ENCODE measurements at regions not wholly inside any gene's neighbourhood (a gene's known extent, or its start where the extent isn't known, plus 50 kb on each side); places are given as distances from the start of the nearest gene placed in this dataset.
"Not testable (repeated sequence)": the region's sequence is repeated elsewhere in the genome, so short reads cannot be mapped to it uniquely, and the experiment has no call there.

DNA sequence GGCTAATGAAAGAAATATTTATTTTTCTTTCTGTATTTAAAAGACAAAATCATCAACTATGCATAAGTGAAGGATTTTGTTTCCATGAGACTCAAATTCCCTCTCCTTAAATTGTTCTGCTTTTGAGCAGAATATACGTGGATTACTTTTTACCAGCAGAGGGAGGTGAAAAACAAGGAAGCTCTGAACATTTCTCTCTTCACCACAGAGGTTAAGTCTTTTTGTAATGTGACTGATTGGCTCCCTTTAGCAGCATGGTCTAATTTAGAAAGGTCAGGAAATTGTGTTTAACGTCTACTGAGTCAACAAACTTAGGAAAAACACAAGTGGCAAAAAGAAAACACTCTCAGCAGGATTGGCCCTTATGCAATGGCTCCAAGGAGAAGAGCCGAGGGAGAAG is 55.1 kb upstream of the F9 start:
- H3K27me3 ChIP-seq (ENCODE audit: control insufficient read depth, insufficient read depth, low read length) = no peaks in the 10 kb centered on the region
- FAIRE-seq = no peak
- TF ChIP-seq CTCF (IDR thresholded peaks at IDR 0.05; ENCODE audit: insufficient read depth, low read length, severe bottlenecking) = no peak

DNA sequence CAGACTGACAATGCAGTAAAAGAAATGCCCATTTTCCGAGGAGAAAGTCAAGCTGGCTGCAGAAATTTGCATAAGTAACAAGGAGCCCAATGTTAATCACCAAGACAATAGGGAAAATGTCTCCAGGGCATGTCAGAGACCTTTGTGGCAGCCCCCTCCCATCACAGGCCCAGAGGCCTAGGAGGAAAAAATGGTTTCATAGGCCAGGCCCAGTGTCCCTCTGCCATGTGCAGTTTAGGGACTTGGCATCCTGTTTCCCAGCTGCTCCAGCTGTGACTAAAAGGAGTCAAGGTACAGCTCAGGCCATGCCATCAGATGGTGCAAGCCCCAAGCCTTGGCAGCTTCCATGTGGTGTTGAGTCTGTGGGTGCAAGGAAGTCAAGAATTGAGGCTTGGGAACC is 68.6 kb upstream of the F9 start:
- FAIRE-seq; H3K4me3 ChIP-seq (ENCODE audit: low read depth, low read length); H3K36me3 ChIP-seq (ENCODE audit: control insufficient read depth, insufficient read depth, low read length); DNase-seq (ENCODE audit: low read depth); H3K27me3 ChIP-seq (ENCODE audit: control insufficient read depth, insufficient read depth, low read length): not testable (repeated sequence)

More for the DNA sequence above, 55.1 kb upstream of the F9 start:
- Histone ChIP-seq H3K4me3 (ENCODE audit: low read depth, low read length) (no peak overlapping the region), H3K36me3 (ENCODE audit: control insufficient read depth, insufficient read depth, low read length) (no peaks in the 10 kb centered on the region)
- DNase-seq (ENCODE audit: low read depth) = no peak

- TF ChIP-seq CTCF (IDR thresholded peaks at IDR 0.05; ENCODE audit: insufficient read depth, low read length, severe bottlenecking) = no peak
- no peak for FAIRE-seq
- DNase-seq (ENCODE audit: low read depth) = no peak
- Histone ChIP-seq H3K36me3 (ENCODE audit: control insufficient read depth, insufficient read depth, low read length) (no peaks in the 10 kb centered on the region), H3K27me3 (ENCODE audit: control insufficient read depth, insufficient read depth, low read length) (no peaks in the 10 kb centered on the region), H3K4me3 (ENCODE audit: low read depth, low read length) (no peak overlapping the region)
These were observed 75.8 kb upstream of the F9 start for GRCh38 chrX:139454743-139455142.

DNA sequence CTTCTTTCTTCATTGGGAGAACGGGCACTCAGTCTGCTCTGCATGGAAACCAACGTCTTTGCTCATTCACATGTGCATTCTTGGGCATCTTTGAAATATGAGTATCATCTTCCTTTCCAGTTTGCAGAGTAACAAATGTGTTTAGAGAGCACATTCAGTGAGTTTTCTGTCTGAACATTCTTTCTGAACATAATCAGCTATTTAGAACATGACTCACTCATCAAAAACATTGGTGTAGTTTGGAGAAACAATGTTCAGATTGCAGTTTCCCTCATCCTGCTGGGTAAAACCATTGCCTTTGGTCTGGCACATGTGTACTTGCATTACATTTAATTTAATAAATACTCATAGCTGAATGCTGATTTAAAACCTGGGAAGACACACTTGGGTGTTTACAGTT is 81.5 kb upstream of the F9 start:
- Histone ChIP-seq H3K4me3 (ENCODE audit: low read depth, low read length) (no peak overlapping the region), H3K27me3 (ENCODE audit: control insufficient read depth, insufficient read depth, low read length) (no peaks in the 10 kb centered on the region), H3K36me3 (ENCODE audit: control insufficient read depth, insufficient read depth, low read length) (no peaks in the 10 kb centered on the region)
- no peak for FAIRE-seq
- DNase-seq (ENCODE audit: low read depth) = no peak
- TF ChIP-seq CTCF (IDR thresholded peaks at IDR 0.05; ENCODE audit: insufficient read depth, low read length, severe bottlenecking) = no peak

DNA sequence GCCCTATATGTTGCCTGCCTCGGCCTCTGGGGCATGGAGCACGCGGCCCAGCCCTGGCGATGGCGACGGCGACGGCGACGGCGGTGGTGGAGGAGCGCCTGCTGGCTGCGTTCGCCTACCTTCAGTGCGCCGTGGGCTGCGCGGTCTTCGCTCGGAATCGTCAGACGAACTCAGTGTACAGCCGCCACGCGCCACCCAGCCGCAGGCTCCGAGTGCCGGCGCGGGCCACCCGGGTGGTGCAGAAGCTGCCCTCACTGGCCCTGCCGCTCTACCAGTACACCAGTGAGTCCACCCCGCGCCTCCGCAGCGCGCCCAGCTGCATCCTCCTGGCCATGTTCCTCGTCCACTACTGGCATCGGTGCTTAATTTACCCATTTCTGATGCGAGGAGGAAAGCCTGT is 83.7 kb upstream of the F9 start:
- FAIRE-seq = no peak

GRCh38 chrX:139429913-139430312 is 100.6 kb upstream of the F9 start:
- peak; percentile 29 for TF ChIP-seq CTCF (IDR thresholded peaks at IDR 0.05; ENCODE audit: insufficient read depth, low read length, severe bottlenecking)
- peak; percentile 3 for DNase-seq (ENCODE audit: low read depth)
- Histone ChIP-seq H3K36me3 (ENCODE audit: control insufficient read depth, insufficient read depth, low read length) (no peaks in the 10 kb centered on the region), H3K27me3 (ENCODE audit: control insufficient read depth, insufficient read depth, low read length) (no peaks in the 10 kb centered on the region), H3K4me3 (ENCODE audit: low read depth, low read length) (no peak overlapping the region)
- FAIRE-seq = no peak

More for the DNA sequence above, 83.7 kb upstream of the F9 start:
- no peaks in the 10 kb centered on the region for H3K36me3 ChIP-seq (ENCODE audit: control insufficient read depth, insufficient read depth, low read length)
- no peaks in the 10 kb centered on the region for H3K27me3 ChIP-seq (ENCODE audit: control insufficient read depth, insufficient read depth, low read length)
- TF ChIP-seq CTCF (IDR thresholded peaks at IDR 0.05; ENCODE audit: insufficient read depth, low read length, severe bottlenecking) = no peak
- H3K4me3 ChIP-seq (ENCODE audit: low read depth, low read length) = no peak overlapping the region
- no peak for DNase-seq (ENCODE audit: low read depth)

Data from bronchial epithelial cell (primary cell).